Psoas muscle (tissue), 7 donors: ENCODE measurements at regions not wholly inside any gene's neighbourhood (a gene's known extent, or its start where the extent isn't known, plus 50 kb on each side); places are given as distances from the start of the nearest gene placed in this dataset.

Experiments used
- ATAC-seq, 4 donors: fragments of 200-7000 bp; cut with Tn5 transposase; one replicate each; pipeline ENCODE4 v1.9.1; 2020; ENCODE audit warnings: moderate library complexity in 3 of 4, mild to moderate bottlenecking in 2 of 4
- DNase-seq, 2 donors: peaks; one replicate each; pipeline ENCODE4 v3.0.0-alpha.2; 2020
- H3K27ac ChIP-seq: fragments of 200-600 bp; one replicate; pipeline ENCODE4 v1.8.0; 2022
- H3K27me3 ChIP-seq, 3 donors: fragments of 200-600 bp in 1 of 3; one replicate each; pipeline versions ENCODE4 v1.6.1 to v1.8.0; 2013 to 2022; ENCODE audit warnings: low read length in 2 of 3, mild to moderate bottlenecking in 2 of 3, moderate library complexity in 1 of 3; ENCODE audit not compliant: insufficient read depth in 3 of 3
- H3K36me3 ChIP-seq, 2 donors: fragments of 200-600 bp in 1 of 2; one replicate each; pipeline versions ENCODE4 v1.6.1 to v1.8.0; 2013 to 2022; ENCODE audit warnings: low read depth in 1 of 2, mild to moderate bottlenecking in 1 of 2, moderate library complexity in 1 of 2; ENCODE audit not compliant: insufficient read depth in 1 of 2
- H3K4me1 ChIP-seq: fragments of 200-600 bp; one replicate; pipeline ENCODE4 v1.8.0; 2022
- H3K4me3 ChIP-seq: fragments of 200-600 bp; one replicate; pipeline ENCODE4 v1.8.0; 2022; ENCODE audit warnings: mild to moderate bottlenecking
- H3K9me3 ChIP-seq: fragments of 200-600 bp; one replicate; pipeline ENCODE4 v1.8.0; 2022
- WGBS, 3 donors: extraction: QIAGEN DNeasy Blood & Tissue Kit; methylation state at CpG; one replicate each; pipeline versions ENCODE4 v1.1.6 to v1.1.7; 2013; 5-methylcytosine and 5-hydroxymethylcytosine counted together
- intact Hi-C, 2 donors: fragments of 100-400 bp; cut with DNase I; formaldehyde crosslinking; loops; one replicate each; pipeline versions ENCODE4 v1.11.0 to v1.14.2; 2022
- TF ChIP-seq, protein P1 (sequence below): fragments of 200-600 bp; IDR thresholded peaks from one replicate; pipeline ENCODE4 v1.8.0; 2022; ENCODE audit warnings: antibody characterized with exemption
- donor health status: healthy with polysubstance abuse.
- donor health status: DM: no; HTN: no; CAD: no; lungs with moderate emphysema.
- donor health status: Bipolar disorder and iron deficiency.
- donor health status: healthy.
- donor health status: DM: yes; HTN: yes; CAD: no.
- donor health status: DM: no; HTN: no; CAD: no.
- donor health status: DM: yes; HTN: yes; CAD: no.

- Histone ChIP-seq H3K9me3 (no peaks in the 10 kb centered on the region), H3K4me3 (no peak overlapping the region), H3K36me3 (no peaks in the 10 kb centered on the region), H3K4me1 (peaks cover 6% of the 10 kb centered on the region), H3K27me3 (no peaks in the 10 kb centered on the region), H3K27ac (no peak overlapping the region)
- TF ChIP-seq, protein P1, sequence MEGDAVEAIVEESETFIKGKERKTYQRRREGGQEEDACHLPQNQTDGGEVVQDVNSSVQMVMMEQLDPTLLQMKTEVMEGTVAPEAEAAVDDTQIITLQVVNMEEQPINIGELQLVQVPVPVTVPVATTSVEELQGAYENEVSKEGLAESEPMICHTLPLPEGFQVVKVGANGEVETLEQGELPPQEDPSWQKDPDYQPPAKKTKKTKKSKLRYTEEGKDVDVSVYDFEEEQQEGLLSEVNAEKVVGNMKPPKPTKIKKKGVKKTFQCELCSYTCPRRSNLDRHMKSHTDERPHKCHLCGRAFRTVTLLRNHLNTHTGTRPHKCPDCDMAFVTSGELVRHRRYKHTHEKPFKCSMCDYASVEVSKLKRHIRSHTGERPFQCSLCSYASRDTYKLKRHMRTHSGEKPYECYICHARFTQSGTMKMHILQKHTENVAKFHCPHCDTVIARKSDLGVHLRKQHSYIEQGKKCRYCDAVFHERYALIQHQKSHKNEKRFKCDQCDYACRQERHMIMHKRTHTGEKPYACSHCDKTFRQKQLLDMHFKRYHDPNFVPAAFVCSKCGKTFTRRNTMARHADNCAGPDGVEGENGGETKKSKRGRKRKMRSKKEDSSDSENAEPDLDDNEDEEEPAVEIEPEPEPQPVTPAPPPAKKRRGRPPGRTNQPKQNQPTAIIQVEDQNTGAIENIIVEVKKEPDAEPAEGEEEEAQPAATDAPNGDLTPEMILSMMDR, result no peak
- WGBS, 3 donors, result 45 to 66% (median 53%) methylated on average over 7 of the region's 7 CpGs
- no peak for ATAC-seq
- intact Hi-C loops, result no loop called here
- no peak for DNase-seq
Measured at GRCh38 chr15:63439536-63440264, 58.1 kb upstream of the CA12 start.

DNA sequence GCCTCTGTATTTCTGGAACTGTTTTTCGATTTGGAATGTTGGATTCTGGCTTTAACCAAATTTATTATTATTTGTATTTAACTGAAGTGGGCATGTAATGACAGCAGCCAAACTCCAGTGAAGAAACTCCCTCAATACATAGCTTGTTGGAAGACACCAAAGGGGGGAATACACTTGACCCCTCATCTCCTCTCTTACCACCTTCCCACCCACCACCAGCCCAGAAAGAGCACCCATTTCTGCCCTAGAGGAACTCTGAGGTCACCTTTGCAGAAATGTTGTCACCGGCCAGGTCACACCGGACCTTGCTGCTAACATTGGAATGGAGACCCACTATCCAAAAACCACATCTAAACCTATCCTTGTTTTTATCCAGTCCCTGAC, 58.6 kb upstream of the CA12 start:
- Histone ChIP-seq H3K36me3 (no peaks in the 10 kb centered on the region), H3K27me3 (no peaks in the 10 kb centered on the region), H3K9me3 (no peaks in the 10 kb centered on the region), H3K27ac (no peak overlapping the region), H3K4me3 (no peak overlapping the region), H3K4me1 (peaks cover 6% of the 10 kb centered on the region)
- WGBS, 3 donors, result 73 to 78% (median 76%) methylated on average over 3 of the region's 3 CpGs
- ATAC-seq (no peak), DNase-seq (no peak)
- TF ChIP-seq, protein P1, result no peak
- intact Hi-C loops, result no loop called here

- H3K27ac ChIP-seq, result no peak overlapping the region
- no peaks in the 10 kb centered on the region for H3K27me3 ChIP-seq
- no peaks in the 10 kb centered on the region for H3K9me3 ChIP-seq
- 74 to 80% (median 75%) methylated on average over 6 of the region's 6 CpGs for WGBS, 3 donors
- no peaks in the 10 kb centered on the region for H3K36me3 ChIP-seq
- DNase-seq (no peak), ATAC-seq (no peak)
- TF ChIP-seq, protein P1, result no peak
- intact Hi-C loops, result no loop called here
- H3K4me1 ChIP-seq, result peaks cover 6% of the 10 kb centered on the region
- no peak overlapping the region for H3K4me3 ChIP-seq
Measured at GRCh38 chr15:63440756-63441155, 59.1 kb upstream of the CA12 start.

DNA sequence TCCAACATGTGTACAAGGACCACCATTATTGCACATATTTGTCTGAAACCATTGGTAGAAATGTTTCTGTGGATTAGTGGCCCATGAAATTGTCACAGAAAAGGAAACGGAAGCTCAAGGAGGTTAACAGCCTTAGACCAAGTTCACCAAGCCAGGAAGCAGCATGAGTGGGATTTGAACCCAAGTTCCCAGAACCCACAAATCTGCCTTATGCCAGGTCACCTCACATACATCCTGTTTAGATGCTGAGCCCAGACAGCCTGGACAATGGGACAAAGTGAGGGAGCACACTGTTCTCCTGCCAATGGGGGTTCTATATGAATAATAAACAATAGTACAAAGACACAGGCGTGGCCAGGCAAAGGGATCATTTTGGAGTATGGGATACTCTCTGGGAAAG, 59.6 kb upstream of the CA12 start:
- Histone ChIP-seq H3K4me3 (no peak overlapping the region), H3K9me3 (no peaks in the 10 kb centered on the region), H3K27ac (no peak overlapping the region), H3K36me3 (no peaks in the 10 kb centered on the region), H3K27me3 (no peaks in the 10 kb centered on the region), H3K4me1 (peaks cover 6% of the 10 kb centered on the region)
- DNase-seq, result no peak
- intact Hi-C loops, result no loop called here
- 92 to 100% (median 98%) methylated on average over 2 of the region's 2 CpGs for WGBS, 3 donors
- TF ChIP-seq, protein P1, result no peak
- ATAC-seq, result no peak

- H3K9me3 ChIP-seq, result no peaks in the 10 kb centered on the region
- no peak overlapping the region for H3K27ac ChIP-seq
- WGBS, 3 donors, result 83 to 93% (median 92%) methylated on average over 6 of the region's 6 CpGs
- H3K4me1 ChIP-seq, result peaks cover under 1% of the 10 kb centered on the region
- H3K4me3 ChIP-seq, result no peak overlapping the region
- no peak for ATAC-seq
- DNase-seq, result no peak
- intact Hi-C loops, result no loop called here
- H3K36me3 ChIP-seq, result no peaks in the 10 kb centered on the region
- H3K27me3 ChIP-seq, result no peaks in the 10 kb centered on the region
- TF ChIP-seq, protein P1, result no peak
Measured at GRCh38 chr15:63442080-63442479, 60.4 kb upstream of the CA12 start.
